B cell (primary cell): ENCODE measurements at regions not wholly inside any gene's neighbourhood (a gene's known extent, or its start where the extent isn't known, plus 50 kb on each side); places are given as distances from the start of the nearest gene placed in this dataset.

ENCODE experiments used
- EZH2 ChIP-seq: IDR thresholded peaks from 2 replicates; pipeline ENCODE4 v1.6.1; 2012; ENCODE audit warnings: borderline replicate concordance, low read depth, mild to moderate bottlenecking, moderate library complexity, low read length; ENCODE audit not compliant: insufficient read depth, poor library complexity, severe bottlenecking
- TF ChIP-seq, protein P1 (sequence below): fragments of 200-600 bp; IDR thresholded peaks from one replicate; pipeline ENCODE4 v1.8.0; 2022; ENCODE audit warnings: antibody characterized with exemption, mild to moderate bottlenecking

GRCh38 chr1:168390271-168390670 is 109.6 kb downstream of the TBX19 start:
- TF ChIP-seq, protein P1, sequence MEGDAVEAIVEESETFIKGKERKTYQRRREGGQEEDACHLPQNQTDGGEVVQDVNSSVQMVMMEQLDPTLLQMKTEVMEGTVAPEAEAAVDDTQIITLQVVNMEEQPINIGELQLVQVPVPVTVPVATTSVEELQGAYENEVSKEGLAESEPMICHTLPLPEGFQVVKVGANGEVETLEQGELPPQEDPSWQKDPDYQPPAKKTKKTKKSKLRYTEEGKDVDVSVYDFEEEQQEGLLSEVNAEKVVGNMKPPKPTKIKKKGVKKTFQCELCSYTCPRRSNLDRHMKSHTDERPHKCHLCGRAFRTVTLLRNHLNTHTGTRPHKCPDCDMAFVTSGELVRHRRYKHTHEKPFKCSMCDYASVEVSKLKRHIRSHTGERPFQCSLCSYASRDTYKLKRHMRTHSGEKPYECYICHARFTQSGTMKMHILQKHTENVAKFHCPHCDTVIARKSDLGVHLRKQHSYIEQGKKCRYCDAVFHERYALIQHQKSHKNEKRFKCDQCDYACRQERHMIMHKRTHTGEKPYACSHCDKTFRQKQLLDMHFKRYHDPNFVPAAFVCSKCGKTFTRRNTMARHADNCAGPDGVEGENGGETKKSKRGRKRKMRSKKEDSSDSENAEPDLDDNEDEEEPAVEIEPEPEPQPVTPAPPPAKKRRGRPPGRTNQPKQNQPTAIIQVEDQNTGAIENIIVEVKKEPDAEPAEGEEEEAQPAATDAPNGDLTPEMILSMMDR: no peak
- TF ChIP-seq EZH2: no peak
